Stimulated activated CD8-positive, alpha-beta memory T cell treated with anti-CD3 and anti-CD28 coated beads, Interleukin-7, amount 100 ng/mL, for 1 hour (primary cell): ENCODE measurements at regions not wholly inside any gene's neighbourhood (a gene's known extent, or its start where the extent isn't known, plus 50 kb on each side); places are given as distances from the start of the nearest gene placed in this dataset.

Experiments used
- DNase-seq, 2 donors: peaks; one replicate each; pipeline ENCODE4 v3.0.0-alpha.2; 2020; ENCODE audit warnings: low read depth in 2 of 2

DNA sequence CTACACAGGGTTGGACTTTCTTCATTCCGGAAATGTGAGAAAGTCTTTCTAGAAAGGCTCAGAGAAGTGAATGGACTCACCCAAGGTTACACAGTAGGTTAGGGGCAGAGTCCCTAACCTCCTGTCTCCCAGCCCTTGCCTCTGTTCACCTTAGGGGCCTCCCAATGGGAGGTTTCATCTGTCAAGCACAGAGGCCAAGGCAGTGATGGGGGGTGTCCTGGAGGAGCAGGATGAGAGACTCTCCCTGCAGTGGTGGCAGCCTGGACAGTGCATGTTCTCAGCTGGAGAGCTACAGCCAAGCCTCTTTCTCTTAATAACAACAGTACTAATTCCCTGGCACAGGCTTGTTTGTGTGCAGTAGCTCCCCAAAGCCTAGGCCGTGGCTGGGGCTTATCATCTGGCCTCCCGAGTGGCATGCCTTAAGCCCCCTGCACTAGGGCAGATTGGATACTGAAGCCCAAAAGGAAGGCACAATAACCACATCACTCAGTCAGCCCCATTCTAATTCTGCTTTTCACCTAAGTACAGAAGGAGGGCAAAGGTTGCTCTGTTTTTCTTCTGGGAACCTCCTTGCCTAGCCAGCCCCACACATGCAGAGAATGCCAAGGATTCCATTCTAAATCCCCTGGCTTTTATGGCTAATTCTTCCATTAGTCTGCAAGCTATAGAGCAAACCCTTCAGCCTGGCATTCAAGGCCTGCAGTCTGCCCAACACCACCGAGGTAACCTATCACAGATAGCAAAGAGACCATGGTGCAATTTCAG, 50.2 kb upstream of the XPA start:
- DNase-seq, result no peak

- DNase-seq, result no peak
Measured at GRCh38 chr9:97748525-97748924, 51.4 kb upstream of the XPA start.

DNA sequence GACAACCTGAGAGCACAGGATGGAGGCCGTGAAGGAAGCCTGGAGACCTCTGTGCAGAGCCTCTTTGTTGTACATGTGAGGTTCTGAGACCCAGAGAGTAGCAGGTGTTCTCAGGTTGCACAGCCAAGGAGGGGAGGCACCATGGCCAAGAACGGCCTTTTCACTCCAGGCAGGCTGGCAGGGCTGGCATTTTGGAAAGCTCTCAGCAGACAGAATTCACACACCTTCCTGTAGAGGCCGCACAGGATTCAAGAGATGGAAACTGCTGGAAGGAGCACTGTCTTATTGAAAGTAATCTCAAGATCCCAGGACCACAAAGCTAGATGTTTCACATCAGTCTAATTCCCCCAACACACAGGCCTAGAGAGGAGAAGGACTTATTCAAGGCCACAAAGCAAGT, 52.8 kb upstream of the XPA start:
- no peak for DNase-seq

DNA sequence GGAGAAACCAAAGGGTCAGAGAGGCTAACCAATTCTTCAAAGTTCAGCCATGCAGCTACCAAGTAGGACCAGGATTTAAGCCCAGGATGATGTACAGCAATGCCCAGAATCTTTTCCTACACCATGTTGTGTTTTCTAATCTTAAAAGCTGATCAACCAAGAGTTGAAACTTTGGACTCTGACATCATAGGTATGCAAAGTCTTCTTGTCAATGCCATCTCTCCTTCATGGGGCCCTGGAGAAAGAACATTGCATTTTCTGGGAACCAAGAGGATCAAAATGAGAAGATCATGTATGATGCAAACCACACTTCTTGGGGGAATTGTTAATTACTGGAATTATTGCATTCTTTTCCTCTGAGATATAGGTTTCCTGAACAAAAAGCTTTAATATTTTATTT, 54.4 kb upstream of the XPA start:
- DNase-seq, result no peak

- DNase-seq, result no peak
Measured at GRCh38 chr9:97752274-97752673, 55.1 kb upstream of the XPA start.

GRCh38 chr9:97753364-97753763, 56.2 kb upstream of the XPA start:
- DNase-seq, result no peak

DNA sequence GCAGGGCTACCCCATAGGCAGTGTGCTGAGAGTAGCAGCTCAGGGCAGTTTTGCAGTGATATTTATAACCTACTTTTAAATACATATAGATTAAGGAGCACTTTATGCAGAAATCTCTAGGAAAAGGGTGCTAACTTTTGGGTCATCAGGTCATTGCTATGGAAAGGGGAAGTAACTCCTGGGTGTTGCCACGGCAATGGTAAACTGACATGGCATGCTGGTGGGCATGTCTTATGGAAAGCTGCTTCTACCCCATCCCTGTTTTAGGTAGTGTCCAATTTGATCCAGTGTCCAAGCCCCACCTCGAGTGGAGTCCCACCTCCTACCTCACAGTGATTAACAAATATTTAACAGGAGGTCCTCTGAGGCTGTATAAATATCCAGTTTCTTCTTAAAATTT, 56.8 kb upstream of the XPA start:
- no peak for DNase-seq

DNA sequence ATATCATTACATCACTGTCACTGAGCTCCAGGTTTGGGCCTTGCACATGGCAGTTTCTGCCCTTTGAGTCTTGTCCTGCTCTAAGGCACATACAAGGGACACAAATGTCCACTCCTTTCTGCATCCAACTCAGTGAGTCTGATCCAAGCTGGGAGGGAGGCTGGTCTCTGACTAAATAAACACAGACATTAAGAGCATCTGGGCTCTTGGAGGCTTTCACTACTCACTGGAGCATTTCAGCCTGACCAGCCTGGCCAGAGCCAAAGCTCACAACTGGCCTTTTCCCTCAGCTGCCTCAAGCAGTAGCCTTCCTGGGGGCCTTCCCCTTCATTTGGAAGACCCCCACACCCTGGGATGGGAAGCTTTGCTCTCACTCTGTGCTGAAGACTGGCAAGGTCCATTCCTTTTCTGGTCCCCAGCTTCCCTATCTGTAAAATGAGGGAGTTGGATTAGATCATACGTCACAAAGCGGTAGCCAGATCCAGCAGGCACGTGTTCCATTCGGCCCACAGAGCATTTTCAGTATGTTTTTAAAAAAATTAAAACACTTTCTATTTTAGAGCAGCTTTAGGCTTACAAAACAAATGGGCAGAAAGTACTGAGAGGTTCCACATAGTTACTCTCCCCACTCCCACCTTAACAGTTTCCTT, 58.6 kb upstream of the XPA start:
- DNase-seq, result no peak

GRCh38 chr9:97756991-97757390, 59.9 kb upstream of the XPA start:
- no peak for DNase-seq

DNA sequence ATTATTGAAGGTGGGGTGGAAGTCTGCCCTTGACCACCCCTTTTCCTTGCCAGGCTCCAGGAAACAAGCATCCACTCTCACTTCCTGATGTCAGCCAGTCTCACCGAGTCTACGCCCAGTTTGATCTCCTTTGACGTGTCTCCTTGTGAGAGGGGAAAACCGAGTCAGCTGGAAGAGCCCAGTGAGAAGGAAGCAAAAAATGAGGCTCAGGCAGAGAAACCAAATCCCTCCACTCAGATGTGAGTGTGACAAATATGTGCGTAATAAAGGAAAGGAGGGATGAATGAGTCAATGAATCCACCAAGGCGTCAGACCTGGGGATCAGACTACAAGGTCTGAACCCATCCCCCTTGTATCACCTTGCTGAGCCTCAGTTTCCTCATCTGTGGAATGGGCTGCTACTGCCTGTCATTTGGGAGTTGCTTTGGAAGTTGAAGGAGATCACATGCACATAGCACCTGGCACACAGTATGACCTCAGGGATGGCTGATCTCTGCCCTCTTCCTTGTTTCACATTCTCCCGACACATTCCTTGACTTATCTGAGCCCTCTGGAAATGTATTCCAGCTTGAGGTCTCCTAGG, 61.3 kb upstream of the XPA start:
- no peak for DNase-seq

DNA sequence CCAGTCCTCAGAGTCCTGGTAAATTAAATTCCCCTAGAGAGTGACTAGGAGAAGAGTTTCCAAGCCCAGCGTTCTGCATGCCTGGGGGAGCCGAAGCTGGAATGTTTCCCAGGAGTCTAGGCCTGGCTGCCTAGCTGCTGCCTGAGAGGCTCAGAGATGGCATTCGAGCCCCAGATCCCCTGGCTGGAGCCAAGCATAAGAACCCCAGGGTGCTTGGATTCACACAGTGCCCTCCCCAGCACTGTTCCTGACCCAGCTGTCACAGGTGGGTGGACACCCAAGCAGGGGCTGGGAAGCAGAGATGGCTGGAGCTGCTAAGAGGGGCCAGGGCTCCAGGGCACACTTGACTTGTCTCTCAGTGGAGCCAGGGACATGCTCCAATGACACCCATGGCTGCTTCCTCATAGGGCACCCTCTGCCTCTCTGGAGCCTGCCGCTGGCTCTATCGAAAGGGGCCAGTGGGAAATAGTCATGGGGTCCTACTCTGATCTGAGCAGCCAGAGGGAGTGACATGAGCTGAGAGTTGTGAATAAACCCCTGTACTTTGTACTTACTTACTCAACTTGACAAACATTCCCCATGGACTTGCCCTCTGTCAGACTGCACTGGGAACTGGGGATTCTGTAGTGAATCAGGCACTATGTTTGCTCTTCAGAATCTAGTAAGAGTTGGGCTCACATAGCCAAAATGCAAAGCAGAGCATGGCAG, 62.6 kb upstream of the XPA start:
- DNase-seq, result no peak

DNA sequence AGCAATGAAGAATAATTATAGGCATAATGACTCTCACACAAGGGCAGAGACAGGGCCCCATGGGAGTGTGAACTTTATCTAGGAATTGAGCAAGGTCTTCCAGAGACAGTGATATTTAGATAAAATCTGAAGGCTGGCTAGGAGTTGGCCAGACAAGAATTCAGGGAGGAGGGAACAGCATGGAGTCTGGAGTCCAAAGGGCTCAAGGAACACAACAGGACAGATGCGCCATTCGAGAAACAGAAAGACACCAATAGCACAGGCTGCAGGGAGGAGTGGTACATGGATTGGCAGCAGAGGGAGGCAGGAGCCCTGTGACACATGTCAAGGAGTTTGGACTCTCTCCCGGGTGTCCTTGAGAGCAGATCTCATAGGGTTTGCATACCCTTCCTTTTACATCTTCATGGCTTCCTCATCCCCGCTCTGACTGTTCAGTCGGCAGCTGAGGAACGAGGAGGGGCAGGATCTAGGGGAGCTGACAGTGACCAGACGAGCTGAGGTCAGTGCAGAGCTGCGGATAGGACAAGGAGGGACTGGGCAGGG, 64.0 kb upstream of the XPA start:
- no peak for DNase-seq

DNA sequence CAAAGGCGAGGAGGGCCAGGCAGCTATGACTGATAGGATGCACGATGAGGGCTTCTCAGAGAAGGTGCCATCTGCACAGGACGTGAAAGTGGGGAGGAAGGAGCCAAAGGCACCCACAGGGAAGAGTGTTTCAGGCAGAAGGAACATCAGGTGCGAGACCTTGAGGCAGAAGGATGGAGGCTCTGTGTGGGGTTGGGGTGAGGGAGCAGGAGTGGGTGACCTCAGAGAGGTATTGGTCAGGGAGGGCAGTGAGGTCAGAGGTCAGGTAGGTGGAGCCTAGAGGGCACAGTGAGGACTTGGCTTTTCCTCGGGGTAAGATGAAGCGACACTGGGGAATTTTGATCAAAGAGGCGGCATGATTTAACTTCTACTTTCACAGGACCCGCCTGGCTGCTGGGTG, 64.7 kb upstream of the XPA start:
- no peak for DNase-seq

- DNase-seq, result no peak
Measured at GRCh38 chr9:97763874-97764273, 66.7 kb upstream of the XPA start.

- no peak for DNase-seq
Measured at GRCh38 chr9:97766092-97766491, 69.0 kb upstream of the XPA start.

DNA sequence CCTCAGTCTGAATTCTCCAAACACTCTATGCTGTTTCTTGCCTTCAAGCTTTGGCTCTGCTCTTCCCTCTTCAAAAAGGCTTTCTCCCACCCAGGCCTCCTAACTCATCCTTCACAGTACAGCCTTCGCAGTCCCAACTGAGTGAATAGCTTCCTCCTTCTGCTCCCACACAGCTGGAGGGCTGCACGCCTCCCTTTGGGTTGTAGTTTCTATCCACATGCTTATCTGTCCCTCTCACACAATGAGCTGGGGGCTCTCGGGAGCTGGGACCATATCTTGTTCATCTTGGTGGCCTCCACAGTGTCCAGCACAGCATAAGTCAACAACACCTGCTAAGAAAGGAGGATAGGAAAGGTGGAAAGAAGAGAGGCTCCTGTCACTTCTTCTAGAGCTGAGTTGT, 69.5 kb upstream of the XPA start:
- DNase-seq, result no peak

GRCh38 chr9:97767891-97768290, 70.8 kb upstream of the XPA start:
- no peak for DNase-seq

- DNase-seq, result no peak
Measured at GRCh38 chr9:97768746-97769145, 71.6 kb upstream of the XPA start.

DNA sequence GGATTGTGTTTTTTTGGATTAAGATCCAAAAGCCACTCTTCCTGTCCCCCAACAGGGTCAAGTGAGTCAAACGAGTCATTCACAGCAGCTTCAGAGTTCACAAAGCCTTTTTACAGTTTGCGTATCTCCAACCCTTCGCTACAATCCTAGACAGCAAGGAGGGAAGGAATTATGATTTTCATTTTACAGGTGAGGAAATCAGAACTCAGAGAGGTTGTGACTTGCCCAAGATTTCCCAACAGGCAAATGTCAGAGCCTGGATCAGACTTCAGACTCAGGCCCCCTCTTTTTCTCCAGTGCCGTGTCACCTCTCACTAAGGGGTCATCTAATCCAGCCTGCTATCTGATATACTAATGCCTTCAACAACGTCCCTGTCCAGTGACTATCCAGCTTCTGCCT, 72.1 kb upstream of the XPA start:
- no peak for DNase-seq

- DNase-seq, result no peak
Measured at GRCh38 chr9:97770808-97771372, 73.8 kb upstream of the XPA start.

DNA sequence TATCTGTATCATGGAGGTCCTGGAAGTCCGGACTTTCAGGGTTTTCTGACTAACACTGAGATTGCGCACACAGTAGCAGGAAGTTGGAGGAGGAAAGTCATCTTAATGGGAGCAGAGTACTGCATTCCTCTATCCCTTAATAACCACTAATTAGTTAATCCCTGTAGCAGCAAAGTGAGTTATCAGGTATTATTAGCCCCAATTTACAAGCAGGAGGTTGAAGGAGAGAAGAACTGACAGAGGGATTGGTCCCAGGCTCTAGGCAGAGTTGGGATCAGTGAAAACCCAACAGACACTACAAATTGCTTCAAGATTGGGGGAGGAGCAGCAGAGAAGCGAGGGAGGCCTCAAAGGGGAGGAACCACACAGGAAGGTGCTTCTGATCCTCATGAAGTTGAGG, 74.5 kb upstream of the XPA start:
- DNase-seq, result no peak

GRCh38 chr9:97772145-97772544, 75.0 kb upstream of the XPA start:
- DNase-seq, result no peak
